Small intestine (tissue), 7 donors: ENCODE measurements at regions not wholly inside any gene's neighbourhood (a gene's known extent, or its start where the extent isn't known, plus 50 kb on each side); places are given as distances from the start of the nearest gene placed in this dataset.

Experiments used
- DNase-seq, 2 donors: peaks; one replicate each; pipeline versions ENCODE4 v3.0.0 to v3.0.0-alpha.2; 2013
- FAIRE-seq: peaks from 2 replicates; lab custom pipeline; 2012; peaks lifted over from hg19 to GRCh38; lab: Jason Lieb, UNC
- H3K27ac ChIP-seq, 3 donors: one replicate each; pipeline ENCODE4 v1.5.1; 2013; ENCODE audit warnings: low read length in 2 of 3, mild to moderate bottlenecking in 2 of 3, control low read depth in 1 of 3, inconsistent platforms in 1 of 3, low read depth in 1 of 3, moderate library complexity in 1 of 3
- H3K27me3 ChIP-seq, 3 donors: one replicate each; pipeline ENCODE4 v1.6.1; 2013; ENCODE audit warnings: low read length in 3 of 3, inconsistent platforms in 1 of 3; ENCODE audit not compliant: control insufficient read depth in 3 of 3, insufficient read depth in 3 of 3
- H3K36me3 ChIP-seq, 3 donors: one replicate each; pipeline ENCODE4 v1.6.1; 2013; ENCODE audit warnings: low read length in 3 of 3, inconsistent platforms in 1 of 3, low read depth in 1 of 3, mild to moderate bottlenecking in 1 of 3, moderate library complexity in 1 of 3; ENCODE audit not compliant: control insufficient read depth in 3 of 3, insufficient read depth in 2 of 3
- H3K4me1 ChIP-seq, 3 donors: one replicate each; pipeline ENCODE4 v1.6.1; 2013; ENCODE audit warnings: low read length in 2 of 3, inconsistent platforms in 1 of 3, low read depth in 1 of 3, mild to moderate bottlenecking in 1 of 3, moderate library complexity in 1 of 3; ENCODE audit not compliant: control insufficient read depth in 3 of 3, insufficient read depth in 2 of 3
- H3K4me3 ChIP-seq, 3 donors: one replicate each; pipeline ENCODE4 v1.5.1; 2013; ENCODE audit warnings: low read length in 3 of 3, control low read depth in 1 of 3, inconsistent platforms in 1 of 3, low read depth in 1 of 3, mild to moderate bottlenecking in 1 of 3, moderate library complexity in 1 of 3
- H3K9me3 ChIP-seq, 2 donors: one replicate each; pipeline ENCODE4 v1.6.1; 2013; ENCODE audit warnings: low read depth in 1 of 2, low read length in 1 of 2; ENCODE audit not compliant: control insufficient read depth in 2 of 2, insufficient read depth in 1 of 2
- WGBS, 3 donors: extraction: QIAGEN DNeasy Blood & Tissue Kit; methylation state at CpG; one replicate each; pipeline ENCODE4 v1.1.7; 2013; 5-methylcytosine and 5-hydroxymethylcytosine counted together
- donor health status: healthy with polysubstance abuse.
- donor health status: control.
- donor health status: control.
- donor health status: Bipolar disorder and iron deficiency.
- donor health status: healthy.

DNA sequence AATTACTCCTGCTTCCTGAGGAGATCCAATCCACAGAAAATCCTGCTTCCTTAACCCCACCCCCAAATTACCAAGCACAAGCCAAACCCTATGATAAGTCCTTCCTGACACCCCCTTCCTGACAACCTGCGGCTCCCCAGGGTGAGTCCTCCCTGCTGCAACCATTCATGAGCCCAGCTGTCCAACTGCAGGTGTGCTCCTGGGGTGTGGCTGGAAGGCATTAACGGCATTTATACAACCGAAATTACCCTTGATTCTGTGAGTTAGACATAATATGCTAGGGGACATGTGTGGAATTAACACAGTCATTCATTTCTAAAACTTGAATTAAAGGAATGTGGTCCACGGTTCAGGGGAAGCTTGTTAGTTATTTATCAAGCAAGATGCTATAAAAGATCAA is 119.0 kb upstream of the ALKAL2 start:
- Histone ChIP-seq H3K27me3 (no peaks in the 10 kb centered on the region), H3K9me3 (peaks cover 0 to 13% of the 10 kb centered on the region in 2 donors), H3K4me1 (no peaks in the 10 kb centered on the region), H3K36me3 (no peaks in the 10 kb centered on the region), H3K4me3 (no peak overlapping the region), H3K27ac (no peak overlapping the region)
- DNase-seq = peak in 1 of 2 donors; percentile 21
- FAIRE-seq = no peak
- WGBS, 3 donors = 13 to 58% (median 28%) methylated on average over 4 of the region's 4 CpGs

GRCh38 chr2:406231-406630 is 118.3 kb upstream of the ALKAL2 start:
- no peak overlapping the region for H3K4me3 ChIP-seq
- H3K36me3 ChIP-seq = no peaks in the 10 kb centered on the region
- H3K9me3 ChIP-seq = peaks cover 0 to 13% of the 10 kb centered on the region in 2 donors
- DNase-seq (no peak), FAIRE-seq (no peak)
- WGBS, 3 donors = 81 to 88% (median 84%) methylated on average over 4 of the region's 4 CpGs
- H3K27me3 ChIP-seq = no peaks in the 10 kb centered on the region
- no peak overlapping the region for H3K27ac ChIP-seq
- H3K4me1 ChIP-seq = no peaks in the 10 kb centered on the region

- 64 to 91% (median 75%) methylated on average over 2 of the region's 2 CpGs for WGBS, 3 donors
- no peak overlapping the region for H3K27ac ChIP-seq
- no peaks in the 10 kb centered on the region for H3K27me3 ChIP-seq
- peaks cover 0 to 9% of the 10 kb centered on the region in 2 donors for H3K9me3 ChIP-seq
- H3K36me3 ChIP-seq = no peaks in the 10 kb centered on the region
- no peak for FAIRE-seq
- DNase-seq = no peak
- no peak overlapping the region for H3K4me3 ChIP-seq
- no peaks in the 10 kb centered on the region for H3K4me1 ChIP-seq
Observed at GRCh38 chr2:404581-404980, 116.7 kb upstream of the ALKAL2 start.

- FAIRE-seq (no peak), DNase-seq (no peak)
- Histone ChIP-seq H3K4me3 (no peak overlapping the region), H3K27ac (no peak overlapping the region), H3K9me3 (peaks cover 0 to 9% of the 10 kb centered on the region in 2 donors), H3K27me3 (no peaks in the 10 kb centered on the region), H3K36me3 (no peaks in the 10 kb centered on the region), H3K4me1 (no peaks in the 10 kb centered on the region)
Observed at GRCh38 chr2:403682-404081, 115.8 kb upstream of the ALKAL2 start.

DNA sequence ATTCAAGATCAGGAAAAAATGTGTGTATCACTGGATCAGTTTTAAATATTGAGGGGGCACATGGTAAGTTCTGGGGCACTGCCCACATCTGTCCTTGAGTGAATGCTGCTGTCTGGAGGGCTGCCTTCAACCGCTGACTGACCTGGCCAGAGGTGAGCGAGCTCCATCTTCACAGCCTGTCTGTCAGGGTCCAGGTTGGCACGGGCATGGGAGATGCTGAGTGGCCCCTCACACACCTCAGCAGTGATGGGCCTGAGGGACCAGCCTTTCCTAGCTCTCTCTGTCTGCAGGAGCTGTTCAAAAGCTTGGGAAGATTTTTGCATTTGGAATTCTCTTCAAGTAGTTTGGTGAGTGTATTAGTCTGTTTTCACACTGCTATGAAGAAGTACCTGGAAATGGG is 114.8 kb upstream of the ALKAL2 start:
- H3K4me3 ChIP-seq = no peak overlapping the region
- no peaks in the 10 kb centered on the region for H3K4me1 ChIP-seq
- FAIRE-seq = no peak
- no peak for DNase-seq
- H3K36me3 ChIP-seq = no peaks in the 10 kb centered on the region
- H3K27ac ChIP-seq = no peak overlapping the region
- H3K27me3 ChIP-seq = no peaks in the 10 kb centered on the region
- H3K9me3 ChIP-seq = peaks cover 0 to 9% of the 10 kb centered on the region in 2 donors
- WGBS, 3 donors = 75 to 91% (median 89%) methylated on average over 3 of the region's 3 CpGs

DNA sequence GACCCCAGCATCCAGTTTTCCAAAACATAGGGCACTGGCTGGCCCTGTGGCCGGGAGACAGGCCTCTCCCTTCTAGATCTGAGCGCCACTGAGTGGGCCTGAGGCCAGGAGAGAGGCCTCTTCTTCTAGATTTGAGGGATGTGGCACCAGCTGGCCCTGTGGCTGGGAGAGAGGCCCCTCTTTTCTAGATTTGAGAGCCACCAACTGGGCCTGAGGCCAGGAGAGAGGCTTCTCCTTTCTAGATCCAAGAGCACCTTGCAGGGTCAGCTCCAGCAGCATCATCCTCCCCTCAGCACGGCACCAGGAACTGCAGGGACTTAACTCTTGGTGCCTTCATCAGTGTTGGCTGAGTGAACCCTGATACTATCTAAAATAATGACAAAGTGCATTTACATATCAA is 114.3 kb upstream of the ALKAL2 start:
- H3K4me3 ChIP-seq = no peak overlapping the region
- 78 to 88% (median 85%) methylated on average over 3 of the region's 3 CpGs for WGBS, 3 donors
- peaks cover 0 to 9% of the 10 kb centered on the region in 2 donors for H3K9me3 ChIP-seq
- no peak overlapping the region for H3K27ac ChIP-seq
- DNase-seq (no peak), FAIRE-seq (no peak)
- H3K27me3 ChIP-seq = no peaks in the 10 kb centered on the region
- H3K36me3 ChIP-seq = no peaks in the 10 kb centered on the region
- H3K4me1 ChIP-seq = no peaks in the 10 kb centered on the region

GRCh38 chr2:401019-401679 is 113.3 kb upstream of the ALKAL2 start:
- Histone ChIP-seq H3K36me3 (no peaks in the 10 kb centered on the region), H3K27me3 (no peaks in the 10 kb centered on the region), H3K4me1 (no peaks in the 10 kb centered on the region), H3K4me3 (no peak overlapping the region), H3K27ac (no peak overlapping the region), H3K9me3 (peaks cover 0 to 9% of the 10 kb centered on the region in 2 donors)
- WGBS, 3 donors = 78 to 88% (median 82%) methylated on average over 14 of the region's 14 CpGs
- FAIRE-seq (no peak), DNase-seq (no peak)

GRCh38 chr2:397926-398325 is 110.0 kb upstream of the ALKAL2 start:
- Histone ChIP-seq H3K27me3 (no peaks in the 10 kb centered on the region), H3K4me1 (no peaks in the 10 kb centered on the region), H3K27ac (no peak overlapping the region), H3K4me3 (no peak overlapping the region), H3K36me3 (no peaks in the 10 kb centered on the region), H3K9me3 (no peaks in the 10 kb centered on the region)
- DNase-seq (no peak), FAIRE-seq (no peak)
- WGBS, 3 donors = 89 to 92% (median 90%) methylated on average over 9 of the region's 9 CpGs

- H3K9me3 ChIP-seq = no peaks in the 10 kb centered on the region
- no peak overlapping the region for H3K27ac ChIP-seq
- 84 to 93% (median 91%) methylated on average over 14 of the region's 14 CpGs for WGBS, 3 donors
- no peak overlapping the region for H3K4me3 ChIP-seq
- H3K4me1 ChIP-seq = no peaks in the 10 kb centered on the region
- FAIRE-seq = no peak
- no peak for DNase-seq
- H3K36me3 ChIP-seq = no peaks in the 10 kb centered on the region
- H3K27me3 ChIP-seq = no peaks in the 10 kb centered on the region
Observed at GRCh38 chr2:397521-397920, 109.6 kb upstream of the ALKAL2 start.
